Muscle of leg (tissue), 3 donors: ENCODE measurements at regions not wholly inside any gene's neighbourhood (a gene's known extent, or its start where the extent isn't known, plus 50 kb on each side); places are given as distances from the start of the nearest gene placed in this dataset.

Experiments used
- DNase-seq: peaks from one replicate; pipeline ENCODE4 v3.0.0; 2013
- H3K27ac ChIP-seq: one replicate; pipeline ENCODE4 v1.5.1; 2013; ENCODE audit warnings: mild to moderate bottlenecking, low read length, control low read depth
- H3K27me3 ChIP-seq: one replicate; pipeline ENCODE4 v1.6.1; 2013; ENCODE audit warnings: low read length; ENCODE audit not compliant: control insufficient read depth, insufficient read depth
- H3K36me3 ChIP-seq: one replicate; pipeline ENCODE4 v1.6.1; 2013; ENCODE audit warnings: low read length; ENCODE audit not compliant: control insufficient read depth, insufficient read depth
- H3K4me1 ChIP-seq: one replicate; pipeline ENCODE4 v1.6.1; 2013; ENCODE audit warnings: low read length; ENCODE audit not compliant: control insufficient read depth, insufficient read depth
- H3K4me3 ChIP-seq: one replicate; pipeline ENCODE4 v1.5.1; 2013; ENCODE audit warnings: low read length, control low read depth
- H3K9me3 ChIP-seq: replicated peaks from 2 replicates; pipeline ENCODE4 v1.6.1; 2013; ENCODE audit warnings: low read depth, low read length; ENCODE audit not compliant: control insufficient read depth
- WGBS: methylation state at CpG from one replicate; pipeline ENCODE4 v1.1.5; 2013; ENCODE audit warnings: missing lambda C conversion rate; ENCODE audit not compliant: insufficient coverage; 5-methylcytosine and 5-hydroxymethylcytosine counted together

DNA sequence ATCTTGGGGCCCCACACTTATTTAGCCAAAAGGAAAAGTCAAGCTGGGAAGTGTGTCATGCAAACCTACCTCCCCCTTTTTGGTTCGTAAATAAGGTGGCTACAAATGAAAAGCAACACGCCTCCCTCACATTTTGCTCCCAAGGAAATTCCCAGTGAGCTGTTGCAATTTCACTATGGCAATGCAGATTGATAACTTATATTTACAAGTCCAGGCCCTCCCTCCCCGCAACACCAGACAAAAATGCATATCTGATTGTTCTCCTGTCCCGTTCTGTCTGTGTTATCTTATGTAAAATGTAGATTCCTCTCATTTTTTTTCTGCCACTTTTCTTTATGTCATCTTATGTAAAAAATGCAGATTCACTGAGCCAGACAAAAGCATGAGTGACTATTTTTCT is 1305.3 kb downstream of the SLITRK5 start:
- no peak overlapping the region for H3K4me3 ChIP-seq
- H3K27me3 ChIP-seq = no peaks in the 10 kb centered on the region
- no peaks in the 10 kb centered on the region for H3K36me3 ChIP-seq
- no CpG with 5 or more reads among the region's 4 CpGs for WGBS
- no peak for DNase-seq
- no peak overlapping the region for H3K27ac ChIP-seq
- no peaks in the 10 kb centered on the region for H3K4me1 ChIP-seq
- H3K9me3 ChIP-seq = no peaks in the 10 kb centered on the region

DNA sequence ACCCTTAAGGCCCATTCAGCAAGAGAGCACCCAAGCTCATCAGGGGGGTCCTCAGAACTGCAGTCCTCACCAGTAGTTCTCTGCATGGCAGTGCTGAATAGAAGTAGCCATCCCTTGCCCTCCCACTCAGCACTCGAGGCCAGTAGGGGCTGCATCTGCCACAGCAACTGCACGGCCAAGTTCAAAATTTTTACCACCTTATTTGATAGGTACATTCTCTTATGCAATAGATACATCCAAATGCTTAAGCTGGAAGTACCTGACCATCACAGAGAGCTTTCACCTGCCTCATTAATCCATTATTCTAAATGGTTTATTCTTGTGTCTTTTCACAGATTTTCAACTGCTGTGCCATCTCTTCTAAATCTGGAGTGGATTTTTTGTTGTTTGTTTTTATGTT is 1307.4 kb downstream of the SLITRK5 start:
- no peaks in the 10 kb centered on the region for H3K9me3 ChIP-seq
- H3K4me3 ChIP-seq = no peak overlapping the region
- H3K4me1 ChIP-seq = no peaks in the 10 kb centered on the region
- no peak overlapping the region for H3K27ac ChIP-seq
- DNase-seq = no peak
- WGBS = 67% methylated on average over 1 of the region's 2 CpGs
- no peaks in the 10 kb centered on the region for H3K36me3 ChIP-seq
- H3K27me3 ChIP-seq = no peaks in the 10 kb centered on the region

DNA sequence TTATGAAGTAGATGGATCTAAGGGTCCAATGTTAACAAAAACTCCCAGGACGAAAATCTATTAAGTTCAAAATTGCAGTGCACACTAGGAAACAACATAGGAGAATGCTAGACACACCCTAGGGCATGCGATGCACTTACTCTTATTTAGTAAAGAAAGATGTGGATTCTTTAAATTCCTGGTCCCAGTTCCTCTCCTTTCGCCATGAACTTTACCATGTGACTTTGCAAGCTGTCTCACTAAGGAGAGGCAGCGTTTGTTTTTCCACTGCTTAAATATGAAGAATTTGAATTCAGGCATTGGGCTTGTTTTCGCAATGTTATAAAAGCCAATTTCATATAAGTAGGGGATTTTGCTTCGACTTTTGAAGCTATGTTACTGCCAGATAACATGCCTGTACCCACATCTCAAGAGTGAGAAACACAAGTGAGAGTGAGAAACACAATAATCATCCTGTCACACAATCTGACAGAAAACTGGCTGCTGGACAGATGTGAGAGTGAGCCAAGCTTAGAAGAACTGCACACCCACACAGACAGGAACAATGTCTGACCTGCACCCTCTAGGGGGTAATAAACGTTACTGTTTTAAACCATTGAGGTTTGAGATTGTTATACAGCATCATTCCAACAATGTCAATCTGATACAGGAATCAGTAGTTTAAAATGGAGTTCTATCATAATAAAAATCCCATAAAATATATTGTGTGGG is 1308.4 kb downstream of the SLITRK5 start:
- WGBS = no CpG with 5 or more reads among the region's 7 CpGs
- H3K36me3 ChIP-seq = no peaks in the 10 kb centered on the region
- DNase-seq = peak; percentile 7
- no peak overlapping the region for H3K4me3 ChIP-seq
- H3K9me3 ChIP-seq = no peaks in the 10 kb centered on the region
- no peaks in the 10 kb centered on the region for H3K4me1 ChIP-seq
- H3K27me3 ChIP-seq = no peaks in the 10 kb centered on the region
- H3K27ac ChIP-seq = no peak overlapping the region

DNA sequence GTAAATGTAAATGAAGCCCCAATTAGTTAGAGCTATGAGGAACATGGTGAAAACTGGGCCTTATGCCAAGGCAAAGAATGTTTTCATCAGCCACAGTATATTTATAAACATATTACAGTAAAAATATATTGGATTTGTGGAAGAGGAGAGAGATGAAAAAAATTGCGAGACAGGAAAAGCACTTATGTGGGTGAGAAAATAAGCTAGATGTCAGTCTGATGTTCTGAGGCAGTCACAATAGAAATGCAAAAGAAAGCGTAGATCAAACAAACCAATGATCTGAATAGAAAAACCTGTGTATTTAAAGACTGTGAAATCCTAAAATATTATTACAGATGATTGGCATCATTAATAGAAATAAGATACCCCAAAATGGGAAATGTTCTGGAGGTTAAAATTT is 1332.5 kb downstream of the SLITRK5 start:
- Histone ChIP-seq H3K4me3 (no peak overlapping the region), H3K27ac (no peak overlapping the region), H3K9me3 (no peaks in the 10 kb centered on the region), H3K36me3 (no peaks in the 10 kb centered on the region), H3K4me1 (no peaks in the 10 kb centered on the region), H3K27me3 (no peaks in the 10 kb centered on the region)
- DNase-seq = no peak
- WGBS = no CpG with 5 or more reads among the region's 2 CpGs

DNA sequence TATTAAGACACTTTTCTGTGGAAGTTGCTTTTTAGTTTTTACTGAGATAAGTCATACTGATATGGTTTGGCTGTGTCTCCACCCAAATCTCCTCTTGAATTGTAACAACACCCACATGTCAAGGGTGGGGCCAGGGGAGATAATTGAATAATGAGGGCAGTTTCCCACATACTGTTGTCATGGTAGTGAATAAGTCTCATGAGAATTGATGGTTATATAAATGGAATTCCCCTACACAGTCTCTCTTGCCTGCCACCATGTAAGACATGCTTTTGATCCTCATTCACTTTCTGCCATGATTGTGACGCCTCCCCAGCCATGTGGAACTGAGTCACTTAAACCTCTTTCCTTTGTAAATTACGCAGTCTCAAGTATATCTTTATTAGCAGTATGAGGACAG is 1340.4 kb downstream of the SLITRK5 start:
- WGBS = no CpG with 5 or more reads among the region's 2 CpGs
- Histone ChIP-seq H3K9me3 (no peaks in the 10 kb centered on the region), H3K4me3 (no peak overlapping the region), H3K4me1 (no peaks in the 10 kb centered on the region), H3K36me3 (no peaks in the 10 kb centered on the region), H3K27me3 (no peaks in the 10 kb centered on the region), H3K27ac (no peak overlapping the region)
- DNase-seq = no peak

DNA sequence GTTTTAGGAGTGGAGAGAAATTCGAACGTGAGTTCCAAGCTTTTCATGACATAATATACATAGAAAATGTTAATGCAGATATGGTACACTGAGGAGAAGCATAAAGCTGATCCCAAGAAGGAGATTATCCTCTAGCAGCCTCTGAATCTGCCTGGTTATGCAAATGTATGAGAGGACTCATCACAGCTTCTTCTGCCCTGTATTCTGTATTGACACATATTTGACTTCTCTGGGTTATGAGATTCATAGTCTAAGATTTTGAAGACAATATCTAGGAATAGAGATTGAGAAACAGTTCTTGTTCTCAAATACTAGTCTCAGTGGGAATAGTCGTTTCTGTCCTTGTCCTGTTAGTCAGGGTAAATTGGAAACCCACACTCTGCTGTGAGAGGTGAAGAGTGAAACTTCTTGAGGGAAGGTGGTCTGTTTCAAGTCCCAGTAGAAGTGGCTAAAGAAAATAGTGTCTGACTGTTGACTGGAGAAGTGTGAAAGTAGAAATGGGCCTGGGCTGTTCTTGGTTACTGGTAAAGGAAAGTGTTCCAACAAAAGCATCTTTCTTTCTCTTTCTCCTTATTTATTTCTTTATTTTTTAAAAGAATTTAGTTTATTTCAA is 1356.6 kb downstream of the SLITRK5 start:
- no peak overlapping the region for H3K27ac ChIP-seq
- WGBS = 100% methylated on average over 1 of the region's 3 CpGs
- H3K4me3 ChIP-seq = no peak overlapping the region
- no peaks in the 10 kb centered on the region for H3K27me3 ChIP-seq
- no peak for DNase-seq
- H3K9me3 ChIP-seq = no peaks in the 10 kb centered on the region
- H3K36me3 ChIP-seq = no peaks in the 10 kb centered on the region
- no peaks in the 10 kb centered on the region for H3K4me1 ChIP-seq

DNA sequence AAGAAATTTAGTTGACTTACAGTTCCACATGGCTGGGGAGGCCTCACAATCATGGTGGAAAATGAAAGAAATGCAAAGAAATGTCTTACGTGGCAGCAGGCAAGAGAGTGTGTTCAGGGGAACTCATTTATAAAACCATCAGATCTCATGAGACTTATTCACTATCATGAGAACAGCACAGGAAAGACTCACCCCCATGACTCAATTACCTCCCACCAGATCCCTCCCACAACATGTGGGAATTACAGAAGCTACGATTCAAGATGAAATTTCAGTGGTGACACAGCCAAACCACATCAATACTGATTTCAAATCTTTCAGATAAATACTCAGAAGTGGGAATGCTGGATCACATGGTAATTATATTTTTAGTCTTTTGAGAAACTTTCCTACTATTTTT is 1357.9 kb downstream of the SLITRK5 start:
- H3K9me3 ChIP-seq = peaks cover 1% of the 10 kb centered on the region
- no peak overlapping the region for H3K27ac ChIP-seq
- no peaks in the 10 kb centered on the region for H3K27me3 ChIP-seq
- H3K4me1 ChIP-seq = no peaks in the 10 kb centered on the region
- DNase-seq = no peak
- no CpG with 5 or more reads among the region's 2 CpGs for WGBS
- H3K36me3 ChIP-seq = no peaks in the 10 kb centered on the region
- H3K4me3 ChIP-seq = no peak overlapping the region

DNA sequence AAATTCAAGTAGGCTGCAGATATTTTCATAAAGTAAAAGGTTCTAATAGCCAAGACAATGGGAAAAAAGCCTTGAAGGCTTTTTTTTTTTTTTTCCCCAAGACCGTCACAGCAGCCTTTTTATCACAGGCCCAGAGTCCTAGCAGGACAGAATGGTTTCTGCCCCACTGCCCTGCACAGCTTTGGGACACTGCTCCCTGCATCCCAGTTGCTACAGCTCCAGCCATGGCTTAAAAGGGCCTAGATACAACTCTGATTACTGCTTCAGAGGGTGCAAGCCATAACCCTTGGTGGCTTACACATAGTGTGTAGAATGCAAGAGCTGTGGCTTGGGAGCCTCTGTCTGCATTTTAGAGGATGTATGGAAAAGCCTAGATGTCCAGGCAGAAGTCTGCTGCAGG is 1362.8 kb downstream of the SLITRK5 start:
- H3K36me3 ChIP-seq = no peaks in the 10 kb centered on the region
- no peaks in the 10 kb centered on the region for H3K27me3 ChIP-seq
- no peak for DNase-seq
- H3K27ac ChIP-seq = no peak overlapping the region
- no CpG with 5 or more reads among the region's 1 CpG for WGBS
- H3K4me3 ChIP-seq = no peak overlapping the region
- no peaks in the 10 kb centered on the region for H3K4me1 ChIP-seq
- H3K9me3 ChIP-seq = peaks cover 4% of the 10 kb centered on the region

DNA sequence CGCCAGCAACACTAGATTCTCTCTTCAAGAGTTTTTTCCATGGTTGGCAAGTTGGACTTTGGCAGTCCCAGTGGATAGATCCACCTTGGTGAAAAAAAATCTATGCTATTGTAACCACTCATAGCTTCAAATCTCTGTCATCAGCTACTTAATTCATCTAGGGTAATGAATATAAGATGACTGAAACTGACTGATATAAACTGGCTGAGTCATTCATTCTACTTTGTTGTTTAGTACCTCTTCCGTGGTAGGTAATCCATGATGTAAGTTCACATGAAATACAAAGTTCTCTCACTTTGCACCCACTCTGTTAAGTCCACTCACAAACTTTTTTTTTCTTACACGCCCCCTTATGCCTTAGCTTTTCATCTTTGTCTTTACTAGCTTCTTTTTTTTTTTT is 1381.5 kb downstream of the SLITRK5 start:
- Histone ChIP-seq H3K4me1 (no peaks in the 10 kb centered on the region), H3K9me3 (peaks cover 3% of the 10 kb centered on the region), H3K4me3 (no peak overlapping the region), H3K27ac (no peak overlapping the region), H3K27me3 (no peaks in the 10 kb centered on the region), H3K36me3 (no peaks in the 10 kb centered on the region)
- WGBS = 88% methylated on average over 2 of the region's 3 CpGs
- DNase-seq = no peak

DNA sequence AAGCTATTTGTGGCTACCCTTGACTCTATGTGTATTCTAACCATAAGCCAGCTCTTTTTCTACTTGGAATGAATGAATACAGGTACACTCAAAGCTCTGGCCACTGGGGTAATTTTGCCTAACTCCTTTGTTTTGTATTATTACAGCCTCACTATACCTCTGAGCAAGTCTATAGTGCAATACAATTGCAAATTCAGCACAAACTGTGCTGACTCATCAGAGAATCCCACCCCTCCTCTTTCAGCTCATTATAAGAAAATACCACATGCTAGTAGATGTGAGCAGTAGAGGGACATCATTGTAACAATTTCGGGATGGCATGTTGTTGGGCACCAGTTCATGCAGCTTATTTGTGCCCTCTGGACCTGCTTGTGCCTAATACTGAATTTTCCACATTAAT is 1382.2 kb downstream of the SLITRK5 start:
- WGBS = no CpG with 5 or more reads among the region's 1 CpG
- H3K4me1 ChIP-seq = no peaks in the 10 kb centered on the region
- no peak overlapping the region for H3K27ac ChIP-seq
- no peaks in the 10 kb centered on the region for H3K27me3 ChIP-seq
- no peak for DNase-seq
- H3K4me3 ChIP-seq = no peak overlapping the region
- H3K36me3 ChIP-seq = no peaks in the 10 kb centered on the region
- peaks cover 3% of the 10 kb centered on the region for H3K9me3 ChIP-seq

DNA sequence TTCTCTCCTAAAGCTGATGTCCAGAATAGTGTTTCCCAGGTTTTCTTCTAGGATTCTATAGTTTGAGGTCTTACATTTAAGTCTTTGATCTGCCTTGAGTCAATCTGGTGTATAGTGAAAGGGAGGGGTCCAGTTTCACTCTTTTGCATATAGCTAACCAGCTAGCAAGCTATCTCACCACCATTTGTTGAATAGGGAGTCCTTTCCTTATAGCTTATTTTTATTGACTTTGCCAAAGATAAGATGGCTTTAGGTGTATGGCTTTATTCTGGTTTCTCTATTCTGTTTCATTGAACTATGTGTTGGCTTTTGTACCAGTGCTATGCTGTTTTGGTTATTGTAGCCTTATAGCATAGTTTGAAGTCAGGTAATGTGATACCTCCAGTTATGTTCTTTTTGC is 1386.1 kb downstream of the SLITRK5 start:
- no peak for DNase-seq
- no peaks in the 10 kb centered on the region for H3K27me3 ChIP-seq
- no peak overlapping the region for H3K4me3 ChIP-seq
- H3K9me3 ChIP-seq = peaks cover 3% of the 10 kb centered on the region
- H3K36me3 ChIP-seq = no peaks in the 10 kb centered on the region
- H3K27ac ChIP-seq = no peak overlapping the region
- no peaks in the 10 kb centered on the region for H3K4me1 ChIP-seq
